Thyroid gland (tissue), 4 donors: ENCODE measurements at regions not wholly inside any gene's neighbourhood (a gene's known extent, or its start where the extent isn't known, plus 50 kb on each side); places are given as distances from the start of the nearest gene placed in this dataset.
A peak's percentile ranks its signal among the peaks of the same experiment; 100 is the strongest.
"Not testable (repeated sequence)": the region's sequence is repeated elsewhere in the genome, so short reads cannot be mapped to it uniquely, and the experiment has no call there.

Experiments
- DNase-seq, 2 donors: peaks; one replicate each; pipeline ENCODE4 v3.0.0-alpha.2; 2019
- H3K27ac ChIP-seq, 3 donors: fragments of 200-600 bp; sonication (generic); 1 replicate in 2 of 3; 2 replicates in 1 of 3; pipeline ENCODE4 v1.5.1; 2016 to 2019; ENCODE audit warnings: mild to moderate bottlenecking in 1 of 3, moderate library complexity in 1 of 3
- H3K27me3 ChIP-seq: fragments of 200-600 bp; sonication (generic); one replicate; pipeline ENCODE4 v1.5.1; 2019
- H3K36me3 ChIP-seq, 2 donors: fragments of 200-600 bp; sonication (generic); one replicate each; pipeline ENCODE4 v1.5.1; 2016 to 2019
- H3K4me1 ChIP-seq, 2 donors: fragments of 200-600 bp; sonication (generic); one replicate each; pipeline ENCODE4 v1.5.1; 2017 to 2019
- H3K4me3 ChIP-seq, 3 donors: fragments of 200-600 bp; sonication (generic); replicated peaks in 1 of 3; 1 replicate in 2 of 3; 2 replicates in 1 of 3; pipeline ENCODE4 v1.5.1; 2016; ENCODE audit warnings: mild to moderate bottlenecking in 1 of 3
- H3K9me3 ChIP-seq: fragments of 200-600 bp; sonication (generic); one replicate; pipeline ENCODE4 v1.5.1; 2017
- CTCF ChIP-seq, 6 experiments: fragments of 200-600 bp in 3 of 6; fragments of 450-650 bp in 3 of 6; sonication (generic) in 3 of 6; IDR thresholded peaks; one replicate each; pipeline ENCODE4 v1.5.1; 2016 to 2019; ENCODE audit warnings: antibody characterized with exemption in 6 of 6, mild to moderate bottlenecking in 2 of 6, inconsistent platforms in 1 of 6, moderate library complexity in 1 of 6
- POLR2A ChIP-seq, 2 donors: fragments of 450-650 bp; IDR thresholded peaks; one replicate each; pipeline ENCODE4 v1.6.1; 2017; ENCODE audit warnings: antibody characterized with exemption in 2 of 2, mild to moderate bottlenecking in 2 of 2, moderate library complexity in 1 of 2
- WGBS, 2 donors: methylation state at CpG; one replicate each; pipeline ENCODE4 v1.1.5; 2017; 5-methylcytosine and 5-hydroxymethylcytosine counted together
- intact Hi-C: fragments of 100-400 bp; cut with DNase I; formaldehyde crosslinking; loops from one replicate; pipeline ENCODE4 v1.15.1; 2023

- no peaks in the 10 kb centered on the region for H3K9me3 ChIP-seq
- H3K27ac ChIP-seq = no peak overlapping the region
- peak; percentile 7 to 9 for DNase-seq
- H3K4me3 ChIP-seq = no peak overlapping the region
- TF ChIP-seq POLR2A (IDR thresholded peaks at IDR 0.05) = no peak
- no peak for TF ChIP-seq CTCF (IDR thresholded peaks at IDR 0.05)
- H3K4me1 ChIP-seq = no peaks in the 10 kb centered on the region
- H3K36me3 ChIP-seq = no peaks in the 10 kb centered on the region
- intact Hi-C loops = no loop called here
- WGBS, 2 donors = 7% methylated on average over 17 of the region's 17 CpGs
- H3K27me3 ChIP-seq = peaks cover 4% of the 10 kb centered on the region
Observed at GRCh38 chr6:27650620-27651370, 177.9 kb upstream of the ZNF184 start.

DNA sequence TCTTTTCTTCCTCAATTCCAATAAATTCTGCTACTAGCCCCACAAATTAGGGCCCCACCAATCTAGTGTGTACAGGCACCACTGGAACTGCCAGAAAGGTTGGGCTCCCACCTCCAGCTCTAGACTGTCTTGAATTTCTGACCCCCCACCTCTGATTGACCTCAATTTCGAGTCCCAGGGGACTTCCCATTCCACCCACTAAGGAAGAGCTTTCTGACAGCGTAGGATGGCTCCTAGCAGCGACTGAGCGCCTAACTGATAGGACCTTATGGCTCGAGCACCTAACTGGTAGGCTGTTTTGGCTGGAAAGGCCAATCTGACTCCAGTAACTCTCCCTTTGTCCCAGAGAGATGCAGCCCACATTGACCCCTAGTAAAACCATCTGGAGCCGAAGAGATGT is 171.6 kb upstream of the ZNF184 start:
- DNase-seq = no peak
- Histone ChIP-seq H3K9me3 (no peaks in the 10 kb centered on the region), H3K4me1 (no peaks in the 10 kb centered on the region), H3K27me3 (no peaks in the 10 kb centered on the region), H3K4me3 (no peak overlapping the region), H3K36me3 (no peaks in the 10 kb centered on the region), H3K27ac (no peak overlapping the region)
- no peak for TF ChIP-seq POLR2A (IDR thresholded peaks at IDR 0.05)
- no peak for TF ChIP-seq CTCF (IDR thresholded peaks at IDR 0.05)
- WGBS, 2 donors = 67 to 69% methylated on average over 6 of the region's 6 CpGs
- intact Hi-C loops = no loop called here

- Histone ChIP-seq H3K4me1 (no peaks in the 10 kb centered on the region), H3K36me3 (no peaks in the 10 kb centered on the region), H3K4me3 (no peak overlapping the region), H3K27ac (no peak overlapping the region), H3K27me3 (no peaks in the 10 kb centered on the region), H3K9me3 (no peaks in the 10 kb centered on the region)
- WGBS, 2 donors = 90 to 92% methylated on average over 12 of the region's 12 CpGs
- DNase-seq = no peak
- intact Hi-C loops = no loop called here
- TF ChIP-seq CTCF (IDR thresholded peaks at IDR 0.05) (no peak), POLR2A (IDR thresholded peaks at IDR 0.05) (no peak)
Observed at GRCh38 chr6:27642744-27643456, 170.0 kb upstream of the ZNF184 start.

- H3K36me3 ChIP-seq, DNase-seq, H3K9me3 ChIP-seq, H3K4me3 ChIP-seq, intact Hi-C loops, H3K27me3 ChIP-seq, H3K4me1 ChIP-seq, H3K27ac ChIP-seq: not testable (repeated sequence)
- WGBS, 2 donors = 73 to 79% methylated on average over 4 of the region's 4 CpGs
Observed at GRCh38 chr6:27635886-27636285, 163.0 kb upstream of the ZNF184 start.

DNA sequence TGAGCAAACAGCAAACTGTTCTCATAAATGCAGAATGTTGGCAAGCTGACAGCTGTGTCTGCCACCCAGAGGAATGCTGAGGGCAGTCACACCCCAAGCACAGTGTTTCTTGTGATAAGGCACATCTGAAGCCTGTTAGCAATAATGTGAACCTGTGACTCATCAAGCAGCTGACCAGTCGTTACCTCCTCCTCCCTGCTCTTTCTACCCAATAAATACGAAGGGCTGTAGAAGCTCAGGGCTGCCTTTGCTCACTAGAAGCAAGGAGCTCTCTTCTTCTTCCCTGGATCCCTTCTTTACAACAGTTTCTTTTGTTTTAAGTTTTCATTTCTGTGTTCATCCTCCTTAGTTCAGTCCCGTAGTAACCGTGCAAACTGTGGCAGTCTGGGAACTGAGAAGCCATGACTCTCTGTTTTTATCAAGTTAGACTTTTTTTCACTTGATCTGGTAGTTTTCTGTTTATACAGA is 160.3 kb upstream of the ZNF184 start:
- H3K36me3 ChIP-seq, H3K9me3 ChIP-seq, H3K27ac ChIP-seq, H3K27me3 ChIP-seq, H3K4me1 ChIP-seq, H3K4me3 ChIP-seq, DNase-seq, intact Hi-C loops: not testable (repeated sequence)
- WGBS, 2 donors = 78 to 85% methylated on average over 4 of the region's 4 CpGs

- TF ChIP-seq POLR2A (IDR thresholded peaks at IDR 0.05) = no peak
- TF ChIP-seq CTCF (IDR thresholded peaks at IDR 0.05) = no peak
- Histone ChIP-seq H3K36me3 (no peaks in the 10 kb centered on the region), H3K27ac (no peak overlapping the region), H3K9me3 (no peaks in the 10 kb centered on the region), H3K4me3 (no peak overlapping the region), H3K27me3 (no peaks in the 10 kb centered on the region), H3K4me1 (peaks cover 0 to 4% of the 10 kb centered on the region in 2 donors)
- 87 to 100% methylated on average over 1 of the region's 1 CpG for WGBS, 2 donors
- DNase-seq = no peak
- intact Hi-C loops = no loop called here
Observed at GRCh38 chr6:27631609-27631916, 158.7 kb upstream of the ZNF184 start.
